Natural killer cell (primary cell): ENCODE measurements at regions not wholly inside any gene's neighbourhood (a gene's known extent, or its start where the extent isn't known, plus 50 kb on each side); places are given as distances from the start of the nearest gene placed in this dataset.

ENCODE experiments used
- ATAC-seq, 3 donors: fragments of 150-1000 bp in 2 of 3; fragments of 200-7000 bp in 1 of 3; cut with Tn5 transposase; 1 replicate in 1 of 3; 2 replicates in 2 of 3; pipeline ENCODE4 v1.10.0; 2021; ENCODE audit warnings: mild to moderate bottlenecking in 2 of 3, moderate library complexity in 2 of 3
- DNase-seq, 2 donors: peaks; one replicate each; pipeline versions ENCODE4 v3.0.0 to v3.0.0-alpha.2; 2013 to 2021; ENCODE audit warnings: mixed read lengths in 1 of 2
- H3K27ac ChIP-seq: one replicate; pipeline ENCODE4 v1.5.1; 2013; ENCODE audit warnings: mild to moderate bottlenecking, low read length
- H3K27me3 ChIP-seq: one replicate; pipeline ENCODE4 v1.6.1; 2013; ENCODE audit warnings: low read length; ENCODE audit not compliant: control insufficient read depth, insufficient read depth
- H3K36me3 ChIP-seq: one replicate; pipeline ENCODE4 v1.6.1; 2013; ENCODE audit warnings: low read length; ENCODE audit not compliant: control insufficient read depth, insufficient read depth
- H3K4me1 ChIP-seq: one replicate; pipeline ENCODE4 v1.6.1; 2013; ENCODE audit warnings: low read length; ENCODE audit not compliant: control insufficient read depth, insufficient read depth
- H3K4me3 ChIP-seq: one replicate; pipeline ENCODE4 v1.5.1; 2013; ENCODE audit warnings: low read length
- H3K9me3 ChIP-seq: one replicate; pipeline ENCODE4 v1.6.1; 2013; ENCODE audit warnings: low read length; ENCODE audit not compliant: control insufficient read depth, insufficient read depth
- H3K27ac Mint-ChIP-seq, 2 donors: one replicate each; pipeline ENCODE4 v1.8.0; 2022; ENCODE audit warnings: mild to moderate bottlenecking in 2 of 2, mixed read lengths in 2 of 2, moderate library complexity in 1 of 2
- H3K27me3 Mint-ChIP-seq, 2 donors: one replicate each; pipeline ENCODE4 v1.8.0; 2022; ENCODE audit warnings: low read depth in 2 of 2, mixed read lengths in 2 of 2
- H3K36me3 Mint-ChIP-seq: one replicate; pipeline ENCODE4 v1.8.0; 2022; ENCODE audit warnings: mixed read lengths
- H3K4me1 Mint-ChIP-seq, 2 donors: one replicate each; pipeline ENCODE4 v1.8.0; 2022; ENCODE audit warnings: mixed read lengths in 2 of 2
- H3K4me3 Mint-ChIP-seq: one replicate; pipeline ENCODE4 v1.8.0; 2022; ENCODE audit warnings: mild to moderate bottlenecking, moderate library complexity, mixed read lengths
- H3K9me3 Mint-ChIP-seq, 2 donors: one replicate each; pipeline ENCODE4 v1.8.0; 2022; ENCODE audit warnings: mixed read lengths in 2 of 2
- WGBS: methylation state at CpG from one replicate; pipeline ENCODE4 v1.1.7; 2013; ENCODE audit warnings: missing lambda C conversion rate; ENCODE audit not compliant: insufficient coverage; 5-methylcytosine and 5-hydroxymethylcytosine counted together
- intact Hi-C: fragments of 100-400 bp; cut with micrococcal nuclease; formaldehyde crosslinking; loops from one replicate; pipeline ENCODE4 v1.14.2; 2022
- TF ChIP-seq, protein P1 (sequence below): fragments of 200-600 bp; IDR thresholded peaks from one replicate; pipeline ENCODE4 v1.8.0; 2022; ENCODE audit warnings: antibody characterized with exemption

DNA sequence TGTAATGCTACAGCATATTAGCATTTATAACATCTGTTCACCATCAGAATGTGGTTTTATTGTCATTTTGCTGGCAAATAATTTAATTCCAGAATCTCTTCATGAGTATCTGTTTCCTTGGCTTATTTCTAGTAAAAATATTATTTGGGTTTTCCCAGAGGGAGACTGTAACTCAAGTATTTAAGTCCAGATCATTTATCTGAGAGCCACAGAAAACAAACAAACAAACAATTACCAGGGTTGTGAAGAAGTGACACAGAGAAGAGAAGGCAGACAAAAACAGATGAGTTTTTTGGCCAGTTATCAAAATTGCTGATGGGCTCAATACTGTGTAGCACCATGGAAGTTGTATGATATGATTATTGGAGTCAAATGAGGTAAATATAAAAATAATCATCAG lies 515.1 kb downstream of the TECRL start:
- no peak for ATAC-seq
- Histone ChIP-seq H3K4me3 (no peak overlapping the region), H3K27me3 (no peaks in the 10 kb centered on the region), H3K36me3 (no peaks in the 10 kb centered on the region), H3K9me3 (peaks cover 4% of the 10 kb centered on the region), H3K4me1 (no peaks in the 10 kb centered on the region), H3K27ac (no peak overlapping the region)
- H3K27ac Mint-ChIP-seq, result no peak overlapping the region
- TF ChIP-seq, protein P1, sequence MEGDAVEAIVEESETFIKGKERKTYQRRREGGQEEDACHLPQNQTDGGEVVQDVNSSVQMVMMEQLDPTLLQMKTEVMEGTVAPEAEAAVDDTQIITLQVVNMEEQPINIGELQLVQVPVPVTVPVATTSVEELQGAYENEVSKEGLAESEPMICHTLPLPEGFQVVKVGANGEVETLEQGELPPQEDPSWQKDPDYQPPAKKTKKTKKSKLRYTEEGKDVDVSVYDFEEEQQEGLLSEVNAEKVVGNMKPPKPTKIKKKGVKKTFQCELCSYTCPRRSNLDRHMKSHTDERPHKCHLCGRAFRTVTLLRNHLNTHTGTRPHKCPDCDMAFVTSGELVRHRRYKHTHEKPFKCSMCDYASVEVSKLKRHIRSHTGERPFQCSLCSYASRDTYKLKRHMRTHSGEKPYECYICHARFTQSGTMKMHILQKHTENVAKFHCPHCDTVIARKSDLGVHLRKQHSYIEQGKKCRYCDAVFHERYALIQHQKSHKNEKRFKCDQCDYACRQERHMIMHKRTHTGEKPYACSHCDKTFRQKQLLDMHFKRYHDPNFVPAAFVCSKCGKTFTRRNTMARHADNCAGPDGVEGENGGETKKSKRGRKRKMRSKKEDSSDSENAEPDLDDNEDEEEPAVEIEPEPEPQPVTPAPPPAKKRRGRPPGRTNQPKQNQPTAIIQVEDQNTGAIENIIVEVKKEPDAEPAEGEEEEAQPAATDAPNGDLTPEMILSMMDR, result no peak
- H3K36me3 Mint-ChIP-seq, result no peaks in the 10 kb centered on the region
- peaks cover 16 to 21% of the 10 kb centered on the region in 2 donors for H3K9me3 Mint-ChIP-seq
- H3K4me1 Mint-ChIP-seq, result no peaks in the 10 kb centered on the region
- DNase-seq, result no peak
- intact Hi-C loops, result no loop called here
- H3K4me3 Mint-ChIP-seq, result no peak overlapping the region
- no peaks in the 10 kb centered on the region for H3K27me3 Mint-ChIP-seq

DNA sequence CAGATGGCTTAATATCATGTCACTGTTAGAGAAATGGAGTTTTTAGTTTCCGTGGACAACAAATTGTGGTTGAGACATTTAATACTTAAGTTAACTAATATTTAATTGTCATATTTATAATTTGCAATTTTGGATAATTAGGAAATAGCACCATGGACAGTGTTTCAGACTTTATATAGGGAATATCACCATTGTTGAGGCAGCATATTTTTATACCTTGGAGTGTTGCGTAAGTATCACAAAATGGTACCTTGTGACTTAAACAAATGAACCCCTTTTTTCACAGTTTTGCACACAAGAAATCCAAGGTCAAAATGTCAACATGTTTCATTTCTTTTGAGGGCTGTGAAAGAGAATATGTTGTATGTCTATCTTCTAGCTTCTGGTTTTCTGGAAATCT lies 539.9 kb downstream of the TECRL start:
- H3K4me3 Mint-ChIP-seq, result no peak overlapping the region
- Histone ChIP-seq H3K27ac (no peak overlapping the region), H3K36me3 (no peaks in the 10 kb centered on the region), H3K9me3 (no peaks in the 10 kb centered on the region), H3K4me1 (no peaks in the 10 kb centered on the region), H3K4me3 (no peak overlapping the region), H3K27me3 (no peaks in the 10 kb centered on the region)
- DNase-seq (no peak), ATAC-seq (no peak)
- H3K4me1 Mint-ChIP-seq, result no peaks in the 10 kb centered on the region
- H3K27ac Mint-ChIP-seq, result no peak overlapping the region
- intact Hi-C loops, result no loop called here
- peaks cover 17 to 20% of the 10 kb centered on the region in 2 donors for H3K9me3 Mint-ChIP-seq
- 100% methylated on average over 1 of the region's 2 CpGs for WGBS
- H3K36me3 Mint-ChIP-seq, result no peaks in the 10 kb centered on the region
- no peaks in the 10 kb centered on the region for H3K27me3 Mint-ChIP-seq
- TF ChIP-seq, protein P1, result no peak

DNA sequence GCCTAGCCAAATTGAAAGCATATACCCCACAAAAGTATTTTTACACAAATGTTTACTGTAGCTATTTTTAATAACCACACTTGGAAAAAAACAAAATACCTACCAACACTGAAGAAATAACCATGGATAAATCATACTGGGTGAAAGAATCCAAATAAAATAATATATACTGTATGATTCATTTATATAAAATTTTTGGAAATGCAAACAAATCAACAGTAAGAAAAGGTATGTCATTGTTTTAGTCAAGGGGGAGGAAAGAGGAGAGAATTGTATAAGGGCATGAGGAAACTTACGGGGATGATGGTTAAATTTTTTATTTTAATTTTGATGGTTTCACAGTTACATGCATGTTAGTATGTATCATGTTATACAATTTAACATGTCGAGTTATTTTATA lies 557.8 kb downstream of the TECRL start:
- Mint-ChIP-seq H3K4me3 (no peak overlapping the region), H3K36me3 (no peaks in the 10 kb centered on the region), H3K27me3 (no peaks in the 10 kb centered on the region), H3K4me1 (no peaks in the 10 kb centered on the region), H3K9me3 (peaks cover 2 to 24% of the 10 kb centered on the region in 2 donors), H3K27ac (no peak overlapping the region)
- no peak for ATAC-seq
- Histone ChIP-seq H3K4me3 (no peak overlapping the region), H3K36me3 (no peaks in the 10 kb centered on the region), H3K27ac (no peak overlapping the region), H3K27me3 (no peaks in the 10 kb centered on the region), H3K4me1 (no peaks in the 10 kb centered on the region), H3K9me3 (no peaks in the 10 kb centered on the region)
- intact Hi-C loops, result no loop called here
- no CpG with 5 or more reads among the region's 2 CpGs for WGBS
- TF ChIP-seq, protein P1, result no peak
- no peak for DNase-seq

DNA sequence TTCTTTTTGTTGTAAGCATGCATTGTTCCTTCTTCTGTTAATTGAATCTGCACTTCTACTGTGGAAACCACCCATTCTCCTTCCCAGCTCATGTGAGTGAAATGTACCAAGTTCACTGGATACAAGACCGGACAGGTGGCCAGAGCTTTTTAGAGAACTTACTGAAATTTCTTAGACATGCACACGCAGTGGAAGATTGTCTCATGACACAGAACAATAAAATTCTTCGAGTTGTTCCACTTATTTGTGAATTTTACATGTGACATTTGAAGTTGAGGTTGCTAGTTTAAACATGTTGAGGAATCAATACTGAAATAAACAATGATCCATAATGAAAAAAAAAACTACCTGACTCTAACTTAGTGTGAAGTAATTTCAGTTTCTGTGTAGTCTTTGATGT lies 568.0 kb downstream of the TECRL start:
- WGBS, result 77% methylated on average over 2 of the region's 3 CpGs
- no peak overlapping the region for H3K27ac Mint-ChIP-seq
- H3K4me3 Mint-ChIP-seq, result no peak overlapping the region
- H3K27me3 ChIP-seq, result no peaks in the 10 kb centered on the region
- H3K4me1 ChIP-seq, result no peaks in the 10 kb centered on the region
- H3K4me3 ChIP-seq, result no peak overlapping the region
- TF ChIP-seq, protein P1, result no peak
- H3K27ac ChIP-seq, result no peak overlapping the region
- ATAC-seq (no peak), DNase-seq (no peak)
- no peaks in the 10 kb centered on the region for H3K9me3 ChIP-seq
- peaks cover 0 to 19% of the 10 kb centered on the region in 2 donors for H3K9me3 Mint-ChIP-seq
- no peaks in the 10 kb centered on the region for H3K36me3 Mint-ChIP-seq
- H3K36me3 ChIP-seq, result no peaks in the 10 kb centered on the region
- H3K27me3 Mint-ChIP-seq, result no peaks in the 10 kb centered on the region
- intact Hi-C loops, result no loop called here
- no peaks in the 10 kb centered on the region for H3K4me1 Mint-ChIP-seq
